GM12878 (cell line): ENCODE measurements at regions not wholly inside any gene's neighbourhood (a gene's known extent, or its start where the extent isn't known, plus 50 kb on each side); places are given as distances from the start of the nearest gene placed in this dataset.

Experiments used
- ATAC-seq: fragments of 200-7000 bp; cut with Tn5 transposase; 3 replicates; pipeline ENCODE4 v1.9.1; 2020; ENCODE audit warnings: mild to moderate bottlenecking, moderate library complexity
- BruUV-seq: library from RNA; stranded (reverse); fragments of 400-500 nt; replicated peaks from 2 replicates; lab custom pipeline; 2021; lab: Mats Ljungman, UMichigan
- CTCF ChIA-PET: fragments of 300-600 bp; sonication (Branson Sonifier 250); formaldehyde crosslinking; extraction: SDS; loops from one replicate; lab custom pipeline; 2021; ENCODE audit warnings: inconsistent platforms; lab: Yijun Ruan, JAX
- POLR2A ChIA-PET: fragments of 350-600 bp; formaldehyde crosslinking; extraction: SDS; loops from one replicate; lab custom pipeline; 2021; ENCODE audit warnings: inconsistent platforms; lab: Charles Lee
- RAD21 ChIA-PET: fragments of 300-600 bp; sonication (Branson Sonifier 250); formaldehyde crosslinking; loops from one replicate; lab custom pipeline; 2023; ENCODE audit warnings: antibody characterized with exemption; ENCODE audit not compliant: unreplicated experiment; lab: Charles Lee
- SMC1A ChIA-PET: fragments of 300-600 bp; sonication (Branson Sonifier 250); formaldehyde crosslinking; loops from one replicate; lab custom pipeline; 2023; ENCODE audit not compliant: unreplicated experiment, uncharacterized antibody; lab: Charles Lee
- DNase-seq: peaks from one replicate; pipeline ENCODE4 v3.0.0-alpha.2; 2011; ENCODE audit warnings: low read depth, low spot score
- FAIRE-seq: peaks from 3 replicates; lab custom pipeline; 2011; peaks lifted over from hg19 to GRCh38; lab: Jason Lieb, UNC
- H2AFZ ChIP-seq: 2 replicates; pipeline ENCODE4 v1.6.0; 2011; ENCODE audit warnings: low read depth, low read length, control low read depth; ENCODE audit not compliant: control insufficient read depth
- H3K27ac ChIP-seq: 2 replicates; pipeline ENCODE4 v1.5.1; 2011; ENCODE audit warnings: control low read depth; ENCODE audit not compliant: control insufficient read depth, insufficient read depth
- H3K27me3 ChIP-seq, 2 experiments: replicated peaks in 1 of 2; 2 replicates each; pipeline versions ENCODE4 v1.6.0 to v1.6.1; 2011; ENCODE audit warnings: low read length in 1 of 2; ENCODE audit not compliant: control insufficient read depth in 2 of 2, insufficient read depth in 2 of 2
- H3K36me3 ChIP-seq, 2 experiments: 2 replicates each; pipeline ENCODE4 v1.5.1; 2011; ENCODE audit warnings: low read length in 1 of 2; ENCODE audit not compliant: control insufficient read depth in 2 of 2, insufficient read depth in 2 of 2
- H3K4me1 ChIP-seq: 2 replicates; pipeline ENCODE4 v1.6.1; 2011; ENCODE audit warnings: mild to moderate bottlenecking, low read length, moderate library complexity, mixed read lengths; ENCODE audit not compliant: control insufficient read depth, insufficient read depth
- H3K4me2 ChIP-seq: 2 replicates; pipeline ENCODE4 v1.6.0; 2011; ENCODE audit warnings: control low read depth; ENCODE audit not compliant: control insufficient read depth, insufficient read depth
- H3K4me3 ChIP-seq: fragments of 200-600 bp; sonication (generic); 2 replicates; pipeline ENCODE4 v1.5.1; 2016
- H3K79me2 ChIP-seq: 2 replicates; pipeline ENCODE4 v1.6.0; 2011; ENCODE audit warnings: low read length; ENCODE audit not compliant: control insufficient read depth, insufficient read depth
- H3K9ac ChIP-seq: 2 replicates; pipeline ENCODE4 v1.8.0; 2011; ENCODE audit warnings: low read length, control low read depth, mixed read lengths; ENCODE audit not compliant: control insufficient read depth, insufficient read depth
- H3K9me3 ChIP-seq: replicated peaks from 3 replicates; pipeline ENCODE4 v1.5.1; 2011; ENCODE audit warnings: mild to moderate bottlenecking, low read length; ENCODE audit not compliant: control insufficient read depth, insufficient read depth
- H4K20me1 ChIP-seq: 2 replicates; pipeline ENCODE4 v1.6.0; 2011; ENCODE audit not compliant: control insufficient read depth, insufficient read depth
- CREB1 ChIP-seq: IDR thresholded peaks from 2 replicates; pipeline ENCODE4 v1.6.1; 2012; ENCODE audit warnings: low read depth, mild to moderate bottlenecking, inconsistent platforms
- EGR1 ChIP-seq, 2 experiments: IDR thresholded peaks; 1 replicate in 1 of 2; 2 replicates in 1 of 2; pipeline ENCODE4 v1.6.1; 2011 to 2012; ENCODE audit warnings: low read depth in 2 of 2, low read length in 2 of 2, borderline replicate concordance in 1 of 2, mild to moderate bottlenecking in 1 of 2, moderate library complexity in 1 of 2
- HDGF ChIP-seq: fragments of 450-650 bp; IDR thresholded peaks from 2 replicates; pipeline ENCODE4 v1.6.1; 2016; ENCODE audit warnings: antibody characterized with exemption
- POLR2A ChIP-seq: IDR thresholded peaks from 2 replicates; pipeline ENCODE4 v1.6.1; 2011; ENCODE audit warnings: low read depth, mild to moderate bottlenecking, low read length
- POLR2AphosphoS2 ChIP-seq: IDR thresholded peaks from 2 replicates; pipeline ENCODE4 v1.6.1; 2011; ENCODE audit warnings: low read depth, mild to moderate bottlenecking, low read length, improper control_type of control experiment, moderate library complexity
- POLR2AphosphoS5 ChIP-seq: IDR thresholded peaks from 2 replicates; pipeline ENCODE4 v1.6.1; 2011; ENCODE audit warnings: mild to moderate bottlenecking, low read length, inconsistent platforms
- RAD51 ChIP-seq: fragments of 450-650 bp; IDR thresholded peaks from 2 replicates; pipeline ENCODE4 v1.6.1; 2016; ENCODE audit warnings: moderate library complexity, mild to moderate bottlenecking, inconsistent platforms
- SP1 ChIP-seq: IDR thresholded peaks from one replicate; pipeline ENCODE4 v1.6.1; 2011; ENCODE audit warnings: low read depth, low read length
- SREBF2 ChIP-seq: IDR thresholded peaks from 2 replicates; pipeline ENCODE4 v1.6.1; 2012; ENCODE audit warnings: mild to moderate bottlenecking, low read length
- YY1 ChIP-seq: IDR thresholded peaks from 2 replicates; pipeline ENCODE4 v1.6.1; 2011; ENCODE audit warnings: low read depth, mild to moderate bottlenecking, low read length
- WGBS: methylation state at CpG from one replicate; pipeline ENCODE4 v1.1.6; 2016; ENCODE audit warnings: low lambda C conversion rate; ENCODE audit not compliant: insufficient replicate concordance, insufficient coverage; ENCODE audit errors: missing lambda C conversion rate; 5-methylcytosine and 5-hydroxymethylcytosine counted together
- in situ Hi-C: fragments of 300-500 bp; cut with MboI; formaldehyde crosslinking; loops from 9 replicates; pipeline ENCODE4 v1.14.3; 2018; ENCODE audit warnings: mixed read lengths
- intact Hi-C: fragments of 100-400 bp; cut with micrococcal nuclease; formaldehyde crosslinking; loops from one replicate; pipeline ENCODE4 v1.14.2; 2022; ENCODE audit not compliant: unreplicated experiment
- TF ChIP-seq, protein P1 (sequence below): fragments of 450-650 bp; IDR thresholded peaks from 2 replicates; pipeline ENCODE4 v1.6.1; 2017; ENCODE audit warnings: mild to moderate bottlenecking, moderate library complexity
- TF ChIP-seq, protein P2 (sequence below): fragments of 450-650 bp; IDR thresholded peaks from 2 replicates; pipeline ENCODE4 v1.6.1; 2017; ENCODE audit warnings: mild to moderate bottlenecking

DNA sequence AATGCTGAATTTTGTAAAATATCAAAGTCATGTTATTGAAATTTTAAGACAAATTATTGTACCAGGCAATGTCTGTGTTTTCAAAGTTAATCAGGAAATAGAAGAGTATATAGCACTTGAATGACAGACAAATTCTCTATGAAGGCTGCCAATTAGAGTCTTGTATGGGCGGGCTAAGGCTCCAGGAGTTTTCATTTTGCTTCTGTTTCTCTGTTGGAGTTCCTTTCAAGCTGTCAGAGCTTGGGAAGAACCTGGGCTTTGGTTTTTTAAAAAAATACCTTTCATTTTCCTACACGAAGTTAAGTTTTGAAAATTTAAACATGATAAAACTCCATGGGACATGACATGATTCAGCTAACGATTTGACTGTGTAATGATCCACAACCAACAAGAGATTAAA is 339.0 kb upstream of the KCNH7 start (continued):
- TF ChIP-seq SP1 (no peak), YY1 (no peak), POLR2A (no peak)
- TF ChIP-seq, protein P1, sequence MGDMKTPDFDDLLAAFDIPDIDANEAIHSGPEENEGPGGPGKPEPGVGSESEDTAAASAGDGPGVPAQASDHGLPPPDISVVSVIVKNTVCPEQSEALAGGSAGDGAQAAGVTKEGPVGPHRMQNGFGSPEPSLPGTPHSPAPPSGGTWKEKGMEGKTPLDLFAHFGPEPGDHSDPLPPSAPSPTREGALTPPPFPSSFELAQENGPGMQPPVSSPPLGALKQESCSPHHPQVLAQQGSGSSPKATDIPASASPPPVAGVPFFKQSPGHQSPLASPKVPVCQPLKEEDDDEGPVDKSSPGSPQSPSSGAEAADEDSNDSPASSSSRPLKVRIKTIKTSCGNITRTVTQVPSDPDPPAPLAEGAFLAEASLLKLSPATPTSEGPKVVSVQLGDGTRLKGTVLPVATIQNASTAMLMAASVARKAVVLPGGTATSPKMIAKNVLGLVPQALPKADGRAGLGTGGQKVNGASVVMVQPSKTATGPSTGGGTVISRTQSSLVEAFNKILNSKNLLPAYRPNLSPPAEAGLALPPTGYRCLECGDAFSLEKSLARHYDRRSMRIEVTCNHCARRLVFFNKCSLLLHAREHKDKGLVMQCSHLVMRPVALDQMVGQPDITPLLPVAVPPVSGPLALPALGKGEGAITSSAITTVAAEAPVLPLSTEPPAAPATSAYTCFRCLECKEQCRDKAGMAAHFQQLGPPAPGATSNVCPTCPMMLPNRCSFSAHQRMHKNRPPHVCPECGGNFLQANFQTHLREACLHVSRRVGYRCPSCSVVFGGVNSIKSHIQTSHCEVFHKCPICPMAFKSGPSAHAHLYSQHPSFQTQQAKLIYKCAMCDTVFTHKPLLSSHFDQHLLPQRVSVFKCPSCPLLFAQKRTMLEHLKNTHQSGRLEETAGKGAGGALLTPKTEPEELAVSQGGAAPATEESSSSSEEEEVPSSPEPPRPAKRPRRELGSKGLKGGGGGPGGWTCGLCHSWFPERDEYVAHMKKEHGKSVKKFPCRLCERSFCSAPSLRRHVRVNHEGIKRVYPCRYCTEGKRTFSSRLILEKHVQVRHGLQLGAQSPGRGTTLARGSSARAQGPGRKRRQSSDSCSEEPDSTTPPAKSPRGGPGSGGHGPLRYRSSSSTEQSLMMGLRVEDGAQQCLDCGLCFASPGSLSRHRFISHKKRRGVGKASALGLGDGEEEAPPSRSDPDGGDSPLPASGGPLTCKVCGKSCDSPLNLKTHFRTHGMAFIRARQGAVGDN: no peak

DNA sequence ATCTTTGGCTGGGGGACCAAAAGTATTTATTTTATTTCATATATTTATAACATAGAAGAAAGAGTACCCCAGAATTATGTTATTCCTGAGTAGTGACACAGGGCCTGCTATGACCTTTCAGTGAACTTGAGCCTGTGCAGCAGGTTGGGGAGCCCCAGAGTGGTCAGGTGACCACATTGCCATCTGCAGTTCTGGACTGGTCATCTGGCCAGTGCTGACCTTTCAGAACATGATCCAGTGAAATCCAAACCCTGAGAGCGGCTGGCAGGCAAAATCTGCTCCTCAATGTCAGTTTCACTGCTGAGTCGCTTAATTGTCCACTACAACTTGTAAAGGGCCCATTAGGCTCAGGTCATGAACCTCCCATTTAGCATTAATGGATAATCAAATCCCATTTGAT is 336.7 kb upstream of the KCNH7 start:
- DNase-seq: no peak
- BruUV-seq: no TSS peak
- ATAC-seq: no peak
- Histone ChIP-seq H3K9me3 (no peaks in the 10 kb centered on the region), H4K20me1 (no peaks in the 10 kb centered on the region), H3K4me1 (no peaks in the 10 kb centered on the region), H3K4me2 (no peak overlapping the region), H3K27ac (no peak overlapping the region), H3K79me2 (no peaks in the 10 kb centered on the region), H3K4me3 (no peak overlapping the region), H3K27me3 (no peaks in the 10 kb centered on the region), H3K9ac (no peak overlapping the region), H2AFZ (no peak overlapping the region), H3K36me3 (no peaks in the 10 kb centered on the region)
- in situ Hi-C loops: no loop called here
- ChIA-PET POLR2A (no interaction called here), CTCF (interaction anchor here (1.0 kb wide), 1 partner anchor 17 kb away, joined by 3 read pairs; no protein-coding TSS in a partner anchor), SMC1A (interaction anchor here (1.5 to 1.6 kb wide), 2 partner anchors 21 to 43 kb away, joined by 3 to 4 read pairs; no protein-coding TSS in a partner anchor), RAD21 (no interaction called here)
- FAIRE-seq: no peak
- WGBS: 0% methylated on average over 2 of the region's 2 CpGs
- TF ChIP-seq, protein P2, sequence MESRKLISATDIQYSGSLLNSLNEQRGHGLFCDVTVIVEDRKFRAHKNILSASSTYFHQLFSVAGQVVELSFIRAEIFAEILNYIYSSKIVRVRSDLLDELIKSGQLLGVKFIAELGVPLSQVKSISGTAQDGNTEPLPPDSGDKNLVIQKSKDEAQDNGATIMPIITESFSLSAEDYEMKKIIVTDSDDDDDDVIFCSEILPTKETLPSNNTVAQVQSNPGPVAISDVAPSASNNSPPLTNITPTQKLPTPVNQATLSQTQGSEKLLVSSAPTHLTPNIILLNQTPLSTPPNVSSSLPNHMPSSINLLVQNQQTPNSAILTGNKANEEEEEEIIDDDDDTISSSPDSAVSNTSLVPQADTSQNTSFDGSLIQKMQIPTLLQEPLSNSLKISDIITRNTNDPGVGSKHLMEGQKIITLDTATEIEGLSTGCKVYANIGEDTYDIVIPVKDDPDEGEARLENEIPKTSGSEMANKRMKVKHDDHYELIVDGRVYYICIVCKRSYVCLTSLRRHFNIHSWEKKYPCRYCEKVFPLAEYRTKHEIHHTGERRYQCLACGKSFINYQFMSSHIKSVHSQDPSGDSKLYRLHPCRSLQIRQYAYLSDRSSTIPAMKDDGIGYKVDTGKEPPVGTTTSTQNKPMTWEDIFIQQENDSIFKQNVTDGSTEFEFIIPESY: no peak
- TF ChIP-seq POLR2AphosphoS5: no peak
- TF ChIP-seq RAD51: no peak
- TF ChIP-seq POLR2AphosphoS2: no peak
- no peak for TF ChIP-seq SREBF2
- no peak for TF ChIP-seq CREB1
- no peak for TF ChIP-seq EGR1 (IDR thresholded peaks at IDR 0.05; ENCODE audit: borderline replicate concordance in 1 of 2, low read depth in 2 of 2, low read length in 2 of 2)
- TF ChIP-seq HDGF: no peak
- intact Hi-C loops: loop anchor here (10.0 kb wide), 1 partner anchor 1540 kb away; no protein-coding TSS in a partner anchor
